Bronchial epithelial cell (primary cell): ENCODE measurements at regions not wholly inside any gene's neighbourhood (a gene's known extent, or its start where the extent isn't known, plus 50 kb on each side); places are given as distances from the start of the nearest gene placed in this dataset.

Source experiments
- DNase-seq: peaks from one replicate; pipeline ENCODE4 v3.0.0-alpha.2; 2010; ENCODE audit warnings: low read depth
- FAIRE-seq: peaks from 2 replicates; lab custom pipeline; 2011; peaks lifted over from hg19 to GRCh38; lab: Jason Lieb, UNC
- H3K27me3 ChIP-seq: 2 replicates; pipeline ENCODE4 v1.5.1; 2011; ENCODE audit warnings: low read length; ENCODE audit not compliant: control insufficient read depth, insufficient read depth
- H3K36me3 ChIP-seq: 2 replicates; pipeline ENCODE4 v1.5.1; 2011; ENCODE audit warnings: low read length; ENCODE audit not compliant: control insufficient read depth, insufficient read depth
- H3K4me3 ChIP-seq: 2 replicates; pipeline ENCODE4 v1.5.1; 2011; ENCODE audit warnings: mild to moderate bottlenecking, low read depth, low read length, control low read depth
- TF ChIP-seq, protein P1 (sequence below): IDR thresholded peaks from 2 replicates; pipeline ENCODE4 v1.5.1; 2011; ENCODE audit warnings: mild to moderate bottlenecking, moderate library complexity, low read length, control low read depth, inconsistent platforms; ENCODE audit not compliant: insufficient read depth, severe bottlenecking

DNA sequence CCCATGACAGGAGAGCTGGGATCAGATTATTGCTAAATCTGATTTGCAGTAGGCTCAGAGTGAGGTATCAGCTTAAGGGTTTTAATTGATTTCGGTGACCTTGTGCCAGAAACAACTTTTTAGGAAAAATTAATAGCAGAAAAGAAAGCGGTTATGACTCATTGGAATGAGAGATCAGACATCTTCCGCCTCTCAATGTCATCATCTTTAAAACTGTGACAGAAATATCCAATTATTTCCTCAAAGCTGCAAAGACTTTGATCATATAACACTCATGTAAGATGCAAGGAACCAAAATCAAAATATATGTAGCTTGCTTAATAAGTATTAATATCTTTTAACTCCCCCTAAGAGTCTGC, 190.1 kb upstream of the FOXF1 start:
- no peaks in the 10 kb centered on the region for H3K36me3 ChIP-seq
- DNase-seq = no peak
- H3K4me3 ChIP-seq = no peak overlapping the region
- FAIRE-seq = no peak
- no peaks in the 10 kb centered on the region for H3K27me3 ChIP-seq
- TF ChIP-seq, protein P1, sequence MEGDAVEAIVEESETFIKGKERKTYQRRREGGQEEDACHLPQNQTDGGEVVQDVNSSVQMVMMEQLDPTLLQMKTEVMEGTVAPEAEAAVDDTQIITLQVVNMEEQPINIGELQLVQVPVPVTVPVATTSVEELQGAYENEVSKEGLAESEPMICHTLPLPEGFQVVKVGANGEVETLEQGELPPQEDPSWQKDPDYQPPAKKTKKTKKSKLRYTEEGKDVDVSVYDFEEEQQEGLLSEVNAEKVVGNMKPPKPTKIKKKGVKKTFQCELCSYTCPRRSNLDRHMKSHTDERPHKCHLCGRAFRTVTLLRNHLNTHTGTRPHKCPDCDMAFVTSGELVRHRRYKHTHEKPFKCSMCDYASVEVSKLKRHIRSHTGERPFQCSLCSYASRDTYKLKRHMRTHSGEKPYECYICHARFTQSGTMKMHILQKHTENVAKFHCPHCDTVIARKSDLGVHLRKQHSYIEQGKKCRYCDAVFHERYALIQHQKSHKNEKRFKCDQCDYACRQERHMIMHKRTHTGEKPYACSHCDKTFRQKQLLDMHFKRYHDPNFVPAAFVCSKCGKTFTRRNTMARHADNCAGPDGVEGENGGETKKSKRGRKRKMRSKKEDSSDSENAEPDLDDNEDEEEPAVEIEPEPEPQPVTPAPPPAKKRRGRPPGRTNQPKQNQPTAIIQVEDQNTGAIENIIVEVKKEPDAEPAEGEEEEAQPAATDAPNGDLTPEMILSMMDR = no peak

DNA sequence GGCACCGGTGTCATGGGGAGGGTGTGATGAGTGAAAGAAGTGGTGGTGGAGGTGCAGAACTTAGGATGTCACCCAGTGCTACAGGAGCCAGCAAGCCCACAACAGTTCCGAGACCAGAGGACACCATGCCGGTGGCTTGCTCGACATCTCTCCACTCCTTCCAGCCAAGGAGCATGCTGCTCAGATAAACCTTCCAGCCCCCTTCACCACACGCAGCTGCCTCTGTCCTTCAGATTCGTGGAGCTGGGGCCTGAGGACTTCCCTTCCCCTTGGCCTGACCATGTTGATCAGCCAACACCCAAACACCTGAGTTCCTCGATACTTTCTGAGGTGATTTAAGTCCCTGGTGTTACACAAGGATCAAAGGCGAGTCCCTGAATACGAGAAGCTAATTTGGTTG, 188.8 kb upstream of the FOXF1 start:
- Histone ChIP-seq H3K36me3 (no peaks in the 10 kb centered on the region), H3K27me3 (no peaks in the 10 kb centered on the region), H3K4me3 (no peak overlapping the region)
- FAIRE-seq = no peak
- DNase-seq = no peak
- TF ChIP-seq, protein P1 = no peak

DNA sequence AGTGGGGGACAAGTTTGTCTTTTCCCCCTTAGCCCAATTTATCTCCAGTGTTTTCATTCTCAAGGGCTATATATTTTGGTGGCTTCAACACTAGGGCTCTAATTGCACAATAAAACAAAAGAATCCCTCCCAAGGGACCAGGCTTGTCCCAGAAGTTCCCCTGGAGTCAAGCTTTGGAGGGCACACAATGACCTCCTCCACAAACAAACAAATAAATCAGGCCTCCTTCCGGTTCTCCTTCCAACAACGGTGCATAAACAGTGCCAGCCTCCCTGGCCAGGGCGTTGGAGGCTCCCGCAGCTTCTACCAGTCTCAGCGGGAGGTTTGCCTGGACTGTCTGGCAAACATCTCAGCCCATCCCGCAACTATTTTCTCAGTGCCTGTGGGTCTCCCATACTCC, 188.0 kb upstream of the FOXF1 start:
- TF ChIP-seq, protein P1 = no peak
- H3K4me3 ChIP-seq = no peak overlapping the region
- FAIRE-seq = no peak
- no peaks in the 10 kb centered on the region for H3K36me3 ChIP-seq
- H3K27me3 ChIP-seq = no peaks in the 10 kb centered on the region
- DNase-seq = no peak

DNA sequence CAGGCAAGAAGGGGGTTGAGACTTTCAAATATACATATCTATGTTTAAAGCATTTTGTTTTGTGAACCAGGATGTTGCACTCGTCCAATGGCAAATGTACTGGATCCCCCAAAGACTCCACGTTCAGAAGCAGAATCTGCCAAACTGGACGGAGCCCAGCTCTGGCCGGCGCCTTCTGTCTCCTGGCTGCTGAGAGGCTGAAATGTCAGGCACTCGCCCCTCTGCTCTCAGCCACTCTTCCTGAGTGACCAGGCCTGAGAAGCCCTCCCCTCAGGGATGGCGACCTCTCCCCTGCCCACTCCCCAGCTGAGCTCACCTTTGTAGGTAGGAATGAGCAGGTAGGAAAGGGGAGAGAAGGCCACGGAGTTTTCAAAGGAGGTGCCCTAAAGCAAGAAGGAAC, 187.5 kb upstream of the FOXF1 start:
- H3K36me3 ChIP-seq = no peaks in the 10 kb centered on the region
- DNase-seq (no peak), FAIRE-seq (no peak)
- no peak overlapping the region for H3K4me3 ChIP-seq
- TF ChIP-seq, protein P1 = no peak
- no peaks in the 10 kb centered on the region for H3K27me3 ChIP-seq

DNA sequence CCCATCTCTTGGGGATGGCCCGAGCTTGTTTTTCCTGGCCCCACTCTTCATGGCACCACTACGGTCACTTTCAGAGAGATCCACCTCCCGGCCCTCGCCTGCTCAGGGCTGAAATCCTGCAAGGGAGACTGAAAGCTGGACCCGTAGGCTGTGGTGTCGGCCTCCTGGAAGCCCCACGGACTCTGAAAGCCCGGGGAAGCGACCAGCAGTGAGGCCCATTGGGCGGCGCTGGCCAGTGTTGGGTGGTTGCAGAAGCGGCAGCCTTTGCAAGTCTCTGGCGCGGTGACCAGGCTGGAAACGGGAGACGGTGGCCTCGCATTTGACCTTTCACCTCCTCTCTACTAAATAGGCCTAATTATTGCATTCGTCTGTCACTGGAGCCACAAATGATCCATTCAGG, 186.0 kb upstream of the FOXF1 start:
- DNase-seq (no peak), FAIRE-seq (no peak)
- TF ChIP-seq, protein P1 = no peak
- Histone ChIP-seq H3K27me3 (no peaks in the 10 kb centered on the region), H3K4me3 (no peak overlapping the region), H3K36me3 (no peaks in the 10 kb centered on the region)

DNA sequence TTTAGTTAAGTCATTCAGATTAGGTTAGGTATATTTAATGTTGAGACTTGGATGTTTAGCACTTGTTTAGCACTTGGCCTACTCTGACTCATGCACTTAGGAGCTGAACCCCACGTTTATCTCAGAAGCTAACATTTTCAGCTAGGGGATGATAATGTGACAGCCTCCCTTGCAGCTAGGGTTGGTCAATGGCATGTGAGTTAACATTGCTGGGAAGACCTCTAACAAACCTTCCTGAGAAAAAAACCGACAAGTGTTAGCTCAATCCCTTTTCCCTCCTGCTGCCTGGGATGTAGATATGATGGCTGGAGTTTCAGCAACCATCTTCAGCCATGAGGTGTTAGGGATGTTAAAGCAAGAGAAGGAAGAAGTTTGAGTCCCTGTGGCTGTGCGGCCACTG, 185.0 kb upstream of the FOXF1 start:
- Histone ChIP-seq H3K4me3 (no peak overlapping the region), H3K27me3 (no peaks in the 10 kb centered on the region), H3K36me3 (no peaks in the 10 kb centered on the region)
- FAIRE-seq (no peak), DNase-seq (no peak)
- TF ChIP-seq, protein P1 = no peak
